ENCODE measurements at regions not wholly inside any gene's neighbourhood (a gene's known extent, or its start where the extent isn't known, plus 50 kb on each side); places are given as distances from the start of the nearest gene placed in this dataset.

DNA sequence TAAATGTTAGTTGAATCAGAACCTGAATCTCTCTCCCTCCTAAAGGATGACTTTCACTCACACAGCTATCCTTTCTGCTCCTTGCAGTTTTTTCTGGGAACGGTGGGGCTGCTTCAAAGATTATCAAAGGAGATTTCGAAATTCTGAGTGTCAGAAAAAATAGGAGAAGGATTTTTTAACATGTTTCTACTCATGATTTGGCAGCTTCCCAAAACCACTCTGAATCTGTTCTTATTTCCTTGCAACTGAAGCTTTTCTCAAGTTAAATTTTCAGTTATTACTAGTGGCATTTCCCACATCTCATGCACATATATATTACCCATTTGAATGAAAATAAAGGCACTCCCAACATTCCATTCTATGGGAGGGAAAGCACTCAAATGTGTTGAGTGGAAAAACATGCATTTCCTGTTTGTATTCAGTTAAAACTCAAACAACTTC lies 123.6 kb downstream of the LCA5 start:
- TF ChIP-seq, protein P1, sequence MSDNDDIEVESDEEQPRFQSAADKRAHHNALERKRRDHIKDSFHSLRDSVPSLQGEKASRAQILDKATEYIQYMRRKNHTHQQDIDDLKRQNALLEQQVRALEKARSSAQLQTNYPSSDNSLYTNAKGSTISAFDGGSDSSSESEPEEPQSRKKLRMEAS (CRISPR knock-in tag; IDR thresholded peaks at IDR 0.05), result no peak
- TF ChIP-seq NR1H2 (CRISPR knock-in tag; IDR thresholded peaks at IDR 0.05) (no peak), HDAC1 (IDR thresholded peaks at IDR 0.05) (no peak), POLR2AphosphoS2 (IDR thresholded peaks at IDR 0.05; ENCODE audit: low read length) (no peak), JUNB (CRISPR knock-in tag; conservative IDR thresholded peaks at IDR 0.05) (no peak)

All from K562 (cell line).